ENCODE measurements at regions not wholly inside any gene's neighbourhood (a gene's known extent, or its start where the extent isn't known, plus 50 kb on each side); places are given as distances from the start of the nearest gene placed in this dataset.
"Not testable (repeated sequence)": the region's sequence is repeated elsewhere in the genome, so short reads cannot be mapped to it uniquely, and the experiment has no call there.

DNA sequence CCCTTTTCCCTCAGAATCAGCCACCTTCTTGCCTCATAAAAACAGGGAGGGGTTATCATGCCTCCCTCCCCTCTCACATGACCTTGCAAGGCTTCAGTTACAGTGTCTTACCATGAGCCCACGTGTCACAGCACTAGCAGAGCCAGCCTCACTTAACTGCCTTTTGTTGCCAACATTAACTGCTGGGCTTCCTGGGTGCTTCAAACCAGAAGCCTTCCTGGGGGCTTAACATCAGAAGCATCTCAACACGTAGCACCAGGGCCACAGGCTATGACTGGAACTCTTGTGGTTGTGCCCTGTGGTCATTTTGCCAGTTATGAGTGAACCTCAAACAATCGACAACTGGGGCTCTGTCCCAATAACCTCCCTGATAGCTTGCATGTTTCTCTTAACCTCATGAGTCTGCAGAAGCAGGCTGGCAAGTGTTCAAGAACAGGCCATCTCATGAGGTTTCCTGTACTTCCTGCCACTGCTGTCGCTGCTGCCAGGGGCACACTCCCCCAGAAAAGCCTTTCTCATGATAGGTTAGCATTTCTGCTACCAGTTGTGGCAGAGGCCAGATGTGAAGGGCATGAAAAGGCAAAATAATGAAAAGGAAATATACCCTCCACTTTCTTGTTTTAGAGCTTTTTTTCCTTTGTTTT is 132.2 kb downstream of the GLUL start:
- DNase-seq, result no peak

DNA sequence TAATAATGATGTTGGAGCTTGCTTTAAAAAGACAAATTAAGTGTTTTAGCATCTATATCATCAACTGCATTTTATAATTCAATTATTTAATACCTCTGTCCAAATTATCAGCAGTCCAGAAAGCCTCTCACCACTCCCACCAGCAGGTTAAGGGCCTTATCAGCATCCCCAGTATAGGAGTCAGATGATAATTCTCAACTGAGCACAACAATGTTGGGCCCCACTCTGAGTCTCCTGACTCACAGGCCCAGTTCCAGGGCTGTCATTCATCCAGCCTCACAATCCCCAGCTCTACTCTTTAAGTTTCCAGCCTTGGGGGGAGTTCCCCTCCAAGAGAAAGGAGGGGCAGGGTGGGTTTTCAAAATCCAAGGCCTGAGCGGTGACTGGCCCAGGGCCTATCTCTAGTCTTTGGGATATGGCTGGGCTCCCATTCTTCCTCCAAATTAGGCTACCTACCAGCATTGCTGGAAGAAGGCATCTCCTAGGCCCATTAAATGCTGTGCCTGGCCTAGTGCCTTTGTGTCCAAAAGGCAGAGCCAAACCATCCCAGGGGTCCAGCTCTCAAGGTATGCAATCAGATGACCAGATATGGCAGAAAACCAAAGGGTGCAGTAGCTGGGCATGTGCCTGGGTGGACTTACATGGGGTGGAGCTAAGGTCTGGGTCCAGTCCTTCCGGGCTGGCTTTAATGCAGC is 134.1 kb downstream of the GLUL start:
- DNase-seq, result no peak

DNA sequence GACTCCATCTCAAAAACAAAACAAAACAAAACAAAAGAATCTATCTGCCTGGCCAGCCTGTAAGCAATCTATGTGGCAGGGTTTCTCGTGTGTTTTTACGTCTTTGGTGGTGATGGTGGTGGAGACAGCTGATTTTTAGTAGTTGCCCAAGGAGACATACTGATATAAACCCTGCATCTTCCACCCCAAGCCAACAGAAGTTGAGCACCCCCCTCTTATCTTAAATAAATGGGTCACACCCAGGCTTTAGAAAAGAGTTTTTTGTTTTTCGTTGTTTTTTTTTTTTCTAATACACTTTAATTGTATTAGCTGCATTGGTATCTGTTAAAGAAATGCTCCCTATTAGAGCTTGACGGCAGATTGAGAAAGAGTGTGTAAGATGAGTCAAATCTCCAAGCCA is 134.7 kb downstream of the GLUL start:
- DNase-seq, result no peak

DNA sequence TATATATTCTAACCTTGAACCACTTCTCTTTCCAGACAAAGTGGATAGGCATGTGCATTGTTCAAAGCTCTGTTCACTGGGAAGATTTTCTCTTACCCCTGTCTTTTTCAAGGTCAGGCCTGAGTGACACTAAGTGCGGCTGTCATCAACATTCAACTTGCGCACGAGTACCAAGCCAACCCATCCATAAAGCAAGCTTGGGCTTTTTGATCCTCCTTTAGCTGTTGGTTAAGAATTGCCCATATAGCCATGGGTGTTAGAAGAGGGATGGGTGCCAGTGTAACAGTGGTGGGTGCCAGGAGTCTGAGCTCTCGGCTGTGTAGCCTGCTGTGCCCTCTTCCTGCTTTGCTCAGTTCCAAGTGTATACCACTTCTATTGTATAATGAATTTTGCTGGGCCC is 136.1 kb downstream of the GLUL start:
- DNase-seq, result no peak

DNA sequence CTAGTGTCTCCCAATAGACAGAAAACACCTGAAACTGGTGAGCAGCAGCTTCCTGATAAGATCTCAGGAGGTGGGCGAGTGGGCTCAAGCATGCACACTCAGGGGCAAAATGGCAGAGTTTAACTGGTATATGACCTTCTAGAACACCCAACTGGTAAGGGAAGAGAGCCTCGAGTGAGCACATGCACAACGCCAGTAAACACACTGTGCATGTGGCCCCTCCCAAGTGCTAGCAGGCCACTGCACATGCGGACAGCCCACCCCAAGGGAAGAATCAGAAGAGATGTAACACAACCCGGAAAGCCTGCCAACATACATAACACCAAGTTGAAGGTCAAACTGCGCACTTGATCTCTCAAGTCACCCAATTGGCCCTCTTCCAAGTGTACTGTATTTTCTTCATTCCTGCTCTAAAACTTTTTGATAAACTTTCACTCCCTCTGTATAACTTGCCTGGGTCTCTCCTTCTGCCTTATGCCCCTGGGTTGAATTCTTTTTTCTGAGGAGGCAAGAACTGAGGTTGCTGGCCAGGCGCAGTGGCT is 138.2 kb downstream of the GLUL start:
- no peak for DNase-seq

DNA sequence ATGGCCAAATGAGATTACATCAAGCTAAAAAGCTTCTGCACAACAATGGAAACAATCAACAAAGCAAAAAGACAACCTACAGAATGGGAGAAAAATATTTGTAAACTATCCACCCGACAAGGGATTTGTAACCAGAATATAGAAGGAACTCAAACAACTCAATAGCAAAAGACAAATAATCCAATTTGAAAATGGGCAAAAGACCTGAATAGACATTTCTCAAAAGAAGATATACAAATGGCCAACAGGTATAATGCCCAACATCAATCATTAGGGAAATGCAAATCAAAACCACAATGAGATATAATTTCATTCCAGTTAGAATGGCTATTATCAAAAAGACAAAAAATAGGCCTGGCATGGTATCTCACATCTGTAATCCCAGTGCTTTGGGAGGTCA is 140.0 kb downstream of the GLUL start:
- no peak for DNase-seq

DNA sequence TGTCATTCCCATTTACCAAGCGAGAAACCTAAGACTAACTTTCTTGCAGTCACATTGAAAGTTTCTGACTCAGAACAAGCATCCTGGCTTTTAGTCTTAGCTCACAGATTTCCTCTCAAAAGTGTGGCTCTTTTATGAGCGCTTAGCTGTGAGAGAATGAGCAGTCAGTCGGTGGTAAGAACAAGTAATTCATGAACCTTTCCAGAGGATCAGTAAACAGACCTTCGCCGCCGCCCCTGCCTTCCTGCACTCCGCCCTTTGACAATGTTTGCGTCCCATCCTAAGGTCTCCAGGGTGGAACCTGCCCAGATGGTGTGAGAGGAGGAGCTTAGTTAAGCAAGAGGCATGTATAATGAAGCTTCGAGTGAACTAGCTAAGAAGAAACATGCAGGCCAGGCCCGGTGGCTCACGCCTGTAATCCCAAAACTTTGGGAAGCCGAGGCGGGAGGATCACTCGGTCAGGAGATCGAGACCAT is 142.4 kb downstream of the GLUL start:
- no peak for DNase-seq

DNA sequence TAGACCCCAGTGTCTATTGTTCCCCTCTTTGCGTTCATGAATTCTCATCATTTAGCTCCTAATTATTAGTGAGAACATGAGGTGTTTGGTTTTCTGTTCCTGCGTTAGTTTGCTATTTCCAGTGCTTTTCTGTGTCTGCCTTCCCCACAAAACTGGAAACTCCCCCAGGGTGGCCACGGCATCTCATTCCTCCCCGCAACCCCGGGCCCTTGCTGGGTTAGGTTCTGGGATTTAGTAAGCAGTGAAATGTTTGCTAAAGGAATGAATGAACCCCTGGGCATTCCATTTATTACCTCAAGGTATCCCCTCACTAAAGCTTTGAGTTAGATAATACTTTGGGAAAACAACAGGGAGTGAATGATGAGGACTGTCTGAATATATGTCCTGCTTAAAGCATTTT is 142.9 kb downstream of the GLUL start:
- no peak for DNase-seq

DNA sequence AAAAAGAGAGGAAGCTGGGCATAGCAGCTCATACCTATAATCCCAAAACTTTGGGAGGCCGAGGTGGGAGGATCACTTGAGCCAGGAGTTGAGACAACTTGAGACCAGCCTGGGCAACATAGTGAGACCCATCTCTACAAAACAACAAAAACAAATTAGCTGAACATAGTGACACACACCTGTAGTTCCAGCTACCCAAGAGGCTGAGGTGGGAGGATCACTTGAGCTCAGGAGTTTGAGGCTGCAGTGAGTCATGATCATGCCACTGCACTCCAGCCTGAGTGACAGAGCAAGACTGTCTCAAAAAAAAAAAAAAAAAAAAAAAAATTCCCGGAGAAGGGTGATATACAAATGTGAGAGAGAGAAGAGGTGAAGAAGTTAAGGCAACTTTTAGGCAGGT is 143.8 kb downstream of the GLUL start:
- not testable (repeated sequence) for DNase-seq

DNA sequence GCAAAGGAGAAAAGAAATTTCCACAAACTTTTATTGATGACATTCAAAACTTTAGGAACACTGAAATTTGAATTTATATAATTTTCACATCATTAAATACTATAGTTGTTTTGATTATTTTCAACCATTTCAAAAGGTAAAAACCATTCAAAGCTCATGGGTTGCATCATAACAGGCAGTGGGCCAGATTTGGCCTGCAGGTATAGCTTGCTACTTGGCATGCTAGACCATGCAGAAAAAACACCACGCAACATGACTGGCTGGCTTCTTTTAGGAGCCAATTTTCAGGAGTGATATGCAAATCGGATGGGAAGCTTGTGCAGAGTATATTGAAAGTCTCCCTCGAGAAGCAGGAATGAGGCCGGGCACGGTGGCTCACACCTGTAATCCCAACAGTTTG is 144.8 kb downstream of the GLUL start:
- no peak for DNase-seq

DNA sequence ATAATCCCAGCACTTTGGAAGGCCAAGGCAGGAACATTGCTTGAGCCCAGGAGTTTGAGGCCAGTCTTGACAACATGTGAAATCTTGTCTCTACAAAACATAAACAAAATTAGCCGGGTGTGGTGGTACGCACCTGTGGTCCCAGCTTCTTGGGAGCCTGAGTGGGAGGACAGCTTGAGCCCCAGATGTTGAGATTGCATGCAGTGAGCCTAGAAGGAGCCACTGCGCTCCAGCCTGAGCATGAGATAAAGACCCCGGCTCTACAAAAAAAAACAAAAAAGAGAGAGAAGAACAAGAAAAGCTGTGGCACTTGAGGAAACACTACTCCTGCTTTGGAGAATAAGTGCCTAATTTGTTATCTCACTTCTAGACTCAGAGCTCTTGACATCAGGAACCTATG is 146.6 kb downstream of the GLUL start:
- DNase-seq, result no peak

DNA sequence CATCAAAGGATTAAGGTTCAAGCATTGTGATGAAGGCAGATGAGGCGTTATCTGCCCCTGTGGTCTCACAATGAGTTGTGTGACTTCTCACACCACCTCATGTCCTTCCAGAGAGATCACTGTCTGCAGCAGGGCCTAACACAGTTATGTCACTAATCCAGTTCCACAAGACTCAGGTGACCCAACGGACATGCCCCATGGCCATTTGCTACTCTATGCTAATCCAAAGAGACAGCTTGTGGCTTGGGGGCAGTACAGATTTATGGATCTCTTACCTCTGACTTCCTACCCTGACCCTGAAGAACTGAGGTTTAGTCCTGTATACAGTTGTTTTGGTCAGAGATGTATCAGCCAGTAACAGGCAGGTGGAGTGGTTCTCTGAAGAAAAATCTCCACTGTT is 147.1 kb downstream of the GLUL start:
- DNase-seq, result no peak

DNA sequence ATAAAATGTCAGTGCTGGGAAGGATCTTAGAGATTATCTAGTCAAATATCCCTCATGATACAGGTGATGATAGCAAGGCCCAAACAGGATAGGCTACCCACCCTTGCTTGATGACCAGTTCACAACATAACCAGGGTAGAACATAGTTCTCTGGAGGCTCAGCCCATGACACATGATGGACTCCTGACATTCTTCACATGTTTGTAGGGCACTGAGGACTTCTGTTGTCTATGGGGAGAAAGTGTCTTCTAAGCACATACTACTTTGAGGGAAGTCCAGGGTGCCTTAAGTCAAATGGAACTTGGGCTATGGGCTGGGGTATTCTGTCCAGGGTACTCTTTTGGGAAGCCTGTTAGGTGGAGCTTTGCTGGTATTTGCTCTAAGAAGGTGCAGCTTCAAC is 148.9 kb downstream of the GLUL start:
- DNase-seq, result no peak

DNA sequence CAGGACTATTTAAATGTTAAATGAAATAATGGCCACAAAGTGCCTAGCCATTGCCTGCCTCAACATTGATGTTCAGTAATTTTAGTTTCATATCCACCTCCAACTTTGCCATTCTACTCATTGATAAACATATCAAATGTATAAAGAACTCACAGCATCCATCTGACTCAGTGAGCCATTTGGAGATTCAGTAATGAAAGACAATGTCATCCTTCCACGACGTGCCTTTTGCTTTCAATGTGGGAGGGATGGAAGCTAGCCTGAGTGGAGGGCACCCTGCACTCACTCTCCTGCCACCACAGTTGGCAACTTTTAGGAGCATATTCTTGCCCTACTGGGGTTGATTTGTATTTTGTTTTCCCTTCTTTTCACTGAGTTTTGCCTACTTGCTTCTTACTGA is 151.5 kb downstream of the GLUL start:
- no peak for DNase-seq

DNA sequence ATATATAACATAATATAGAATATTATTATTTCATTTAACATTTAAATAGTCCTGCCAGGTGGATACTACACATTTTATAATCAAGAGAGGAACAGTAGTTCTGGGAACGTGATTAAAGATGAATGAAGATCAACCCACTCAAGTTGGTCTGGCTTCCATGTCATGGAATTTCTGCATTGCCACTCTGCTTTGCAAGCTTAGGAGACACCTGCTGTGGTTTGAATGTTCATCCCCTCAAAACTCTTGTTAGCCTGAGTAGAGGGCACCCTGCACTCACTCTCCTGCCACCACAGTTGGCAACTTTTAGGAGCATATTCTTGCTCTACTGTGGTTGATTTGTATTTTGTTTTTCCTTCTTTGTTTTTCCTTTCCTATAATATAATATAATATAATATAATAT is 153.2 kb downstream of the GLUL start:
- DNase-seq, result no peak

DNA sequence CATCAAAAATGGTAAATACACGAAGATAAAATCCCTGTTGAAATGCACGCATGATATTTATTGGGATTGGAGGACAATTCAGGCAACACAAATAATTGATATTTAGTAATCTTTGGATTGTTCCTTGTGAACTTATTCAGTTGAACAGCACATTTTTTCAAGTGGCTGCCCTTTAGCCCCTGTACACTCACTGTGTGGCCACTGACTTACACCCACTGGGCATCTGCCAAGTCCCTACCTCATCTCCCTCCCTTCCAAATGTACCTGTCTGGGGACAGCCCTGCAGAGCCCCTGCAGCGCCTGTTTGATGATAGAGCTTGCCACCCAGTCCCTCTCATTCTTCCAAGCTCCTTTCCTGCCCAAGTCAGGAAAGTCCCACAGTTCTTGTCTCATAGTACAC is 154.3 kb downstream of the GLUL start:
- DNase-seq, result no peak

DNA sequence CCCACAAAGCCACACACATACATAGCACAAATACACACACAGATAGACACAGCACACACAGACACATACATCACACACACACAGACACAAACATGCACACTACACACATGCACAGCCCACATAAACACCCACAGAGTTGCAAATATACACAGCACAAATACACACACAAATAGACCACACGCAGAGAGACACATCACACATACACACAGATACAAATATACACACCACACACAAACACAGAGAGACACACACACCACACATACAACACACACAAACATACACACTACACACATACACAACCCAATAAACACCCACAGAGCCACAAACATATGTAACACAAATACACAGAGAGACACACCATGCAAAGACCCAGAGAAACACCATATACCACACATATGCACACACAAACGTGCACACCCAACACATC is 154.9 kb downstream of the GLUL start:
- DNase-seq, result no peak

DNA sequence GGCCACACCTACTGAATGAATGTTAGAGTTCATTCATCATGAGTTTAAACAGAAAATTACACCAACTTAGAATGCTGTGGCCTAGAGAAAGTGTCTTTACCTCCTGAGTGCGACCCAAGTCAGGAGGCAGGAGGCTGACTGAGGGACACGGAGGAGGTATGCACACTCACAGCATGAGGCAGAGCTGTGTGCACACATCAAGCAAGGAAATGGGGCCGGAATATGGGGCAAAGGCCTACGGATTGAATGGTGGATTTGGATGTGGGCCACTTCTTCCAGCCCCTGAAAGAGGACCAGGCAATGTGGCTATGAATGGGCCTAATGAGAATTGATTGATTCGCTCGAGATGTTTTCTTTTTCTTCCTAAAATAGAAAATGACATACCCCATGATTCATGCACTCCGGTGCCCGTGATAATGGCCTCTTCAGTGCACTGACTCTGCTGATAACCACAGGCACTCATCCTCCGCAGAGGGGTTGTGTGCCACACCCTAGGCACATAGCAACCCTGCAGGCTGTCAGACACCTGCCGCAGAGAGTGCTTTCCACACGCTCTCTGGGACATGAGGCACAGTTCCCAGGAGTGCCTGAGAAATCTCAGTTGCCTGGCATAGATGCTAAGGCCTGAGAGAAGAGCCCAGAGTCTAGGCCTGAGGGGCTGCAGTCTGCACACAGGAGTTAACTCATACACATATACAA is 155.5 kb downstream of the GLUL start:
- no peak for DNase-seq

DNA sequence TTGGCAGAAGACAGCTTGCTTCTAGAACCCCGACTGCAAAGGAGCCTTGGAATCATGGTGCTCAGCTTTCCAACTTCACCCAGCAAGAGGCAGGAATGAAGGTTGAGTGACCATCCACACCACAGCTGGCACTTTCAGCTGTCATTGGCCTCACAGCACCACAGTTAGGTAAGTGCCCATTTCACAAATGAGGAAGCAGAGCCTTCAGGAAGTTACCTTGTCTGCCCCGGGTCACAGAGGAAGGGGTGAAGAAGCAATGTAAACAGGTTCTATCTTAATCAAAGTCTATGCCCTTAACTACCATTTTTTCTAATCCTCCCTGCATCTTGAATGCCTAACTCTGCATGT is 156.0 kb downstream of the GLUL start:
- no peak for DNase-seq

DNA sequence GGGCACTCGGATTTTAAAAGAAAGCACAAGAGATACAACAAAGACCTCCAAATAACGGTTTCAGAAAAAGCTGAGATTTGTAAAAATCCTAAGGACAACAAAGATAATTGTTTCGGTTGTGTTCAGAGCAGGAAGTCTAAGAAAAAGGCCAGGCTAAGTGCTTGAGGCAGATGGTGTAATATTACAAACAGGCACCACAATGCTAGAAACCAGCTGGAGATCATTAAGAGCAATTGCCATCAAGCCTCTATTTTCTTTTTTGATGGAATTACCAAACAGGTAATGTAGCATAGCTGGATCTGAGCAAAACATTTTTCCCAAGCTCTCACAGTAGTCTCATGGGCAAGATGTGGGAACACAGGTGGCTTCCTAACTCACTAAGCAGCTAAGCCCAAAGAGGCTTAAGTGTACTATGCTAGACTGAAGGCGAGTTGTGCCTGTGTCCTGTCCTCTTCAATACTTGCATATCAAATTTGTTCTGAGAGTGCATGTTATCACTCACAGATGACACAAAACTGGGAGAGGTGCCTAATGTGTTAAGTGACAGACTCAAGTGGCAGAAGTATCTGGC is 161.6 kb downstream of the GLUL start:
- no peak for DNase-seq

DNA sequence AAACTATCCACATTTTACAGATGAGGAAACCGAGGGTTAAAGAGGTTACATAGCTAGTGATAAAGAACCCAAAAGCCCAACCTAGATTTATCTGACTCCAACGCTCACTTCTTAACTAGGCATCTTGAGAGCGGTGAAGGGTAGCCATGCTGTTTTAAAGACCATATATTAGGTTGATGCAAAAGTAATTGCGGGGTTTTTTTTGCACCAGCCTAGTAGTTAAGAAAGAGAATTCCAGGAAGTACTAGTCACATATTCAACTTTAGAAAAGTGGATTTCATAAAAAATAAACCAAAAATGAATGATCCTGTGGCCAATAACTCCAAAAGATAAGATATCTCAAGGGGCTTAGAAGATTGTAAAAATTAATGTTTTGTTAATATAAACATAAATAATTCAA is 162.1 kb downstream of the GLUL start:
- no peak for DNase-seq

DNA sequence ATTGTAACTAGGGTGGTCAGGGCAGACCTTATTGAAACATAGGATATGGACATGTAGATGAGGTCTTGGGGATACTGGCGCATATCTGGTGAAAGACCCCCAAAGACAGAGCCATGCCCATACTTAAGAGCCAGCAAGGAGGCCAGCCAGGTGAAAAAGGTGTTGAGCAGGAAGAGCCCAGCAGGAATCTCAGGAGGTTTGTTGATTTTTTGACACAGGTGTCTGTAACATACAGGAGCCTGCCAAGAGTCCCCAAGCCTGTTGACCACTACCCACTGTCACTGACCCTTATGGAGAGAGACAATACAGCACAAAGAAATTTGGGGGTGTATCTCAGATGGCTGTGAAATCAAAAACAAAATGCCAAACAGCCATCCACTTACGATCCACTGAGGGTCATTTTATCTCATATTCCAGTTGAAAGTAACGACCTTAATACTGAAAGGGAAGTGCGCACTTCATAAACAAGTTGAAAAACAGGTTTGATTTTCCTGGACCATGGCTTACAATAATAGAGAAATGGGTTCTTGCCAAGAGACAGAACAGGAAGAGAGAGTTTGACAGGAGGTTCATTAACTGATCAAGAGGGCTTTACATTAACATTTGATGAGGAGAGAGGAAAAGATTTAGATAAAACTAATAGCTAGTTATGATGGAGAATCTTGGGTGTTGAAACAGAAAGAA is 163.6 kb downstream of the GLUL start:
- no peak for DNase-seq

DNA sequence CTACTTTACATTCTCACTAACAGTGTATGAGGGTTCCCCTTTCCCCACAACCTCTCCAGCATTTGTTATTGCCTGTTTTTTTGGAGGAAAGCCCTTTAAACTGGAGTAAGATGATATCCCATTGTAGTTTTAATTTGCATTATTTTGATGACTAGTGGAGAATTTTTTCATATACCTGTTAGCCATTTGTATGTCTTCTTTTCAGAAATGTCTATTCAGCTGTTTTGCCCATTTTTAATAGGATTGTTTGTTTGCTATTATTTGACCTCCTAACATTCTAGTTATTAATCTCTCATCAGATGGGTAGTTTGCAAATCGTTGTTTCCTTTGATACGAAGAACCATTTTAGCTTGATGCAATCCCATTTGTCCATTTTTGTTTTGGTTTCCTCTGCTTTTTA is 165.0 kb downstream of the GLUL start:
- DNase-seq, result no peak
